IMR-90 (cell line): ENCODE measurements at regions not wholly inside any gene's neighbourhood (a gene's known extent, or its start where the extent isn't known, plus 50 kb on each side); places are given as distances from the start of the nearest gene placed in this dataset.

Experiments
- ATAC-seq: fragments of 200-7000 bp; cut with Tn5 transposase; 2 replicates; pipeline ENCODE4 v1.9.1; 2020; ENCODE audit warnings: low read depth, mild to moderate bottlenecking, moderate library complexity
- BruUV-seq: library from RNA; stranded (reverse); fragments of 400-500 nt; replicated peaks from 2 replicates; lab custom pipeline; 2021; lab: Mats Ljungman, UMichigan
- CTCF ChIA-PET: fragments of 300-600 bp; formaldehyde crosslinking; extraction: SDS; loops from one replicate; lab custom pipeline; 2021; ENCODE audit warnings: antibody characterized with exemption; lab: Yijun Ruan, JAX
- POLR2A ChIA-PET: fragments of 300-600 bp; sonication (Branson Sonifier 250); formaldehyde crosslinking; loops from one replicate; lab custom pipeline; 2022; ENCODE audit warnings: antibody characterized with exemption; ENCODE audit not compliant: unreplicated experiment; lab: Charles Lee
- DNase-seq: peaks from one replicate; pipeline ENCODE4 v3.0.0; 2013
- H2AFZ ChIP-seq: replicated peaks from 2 replicates; pipeline ENCODE3; 2013; ENCODE audit warnings: low read length, mild to moderate bottlenecking; ENCODE audit not compliant: poor library complexity
- H2AK5ac ChIP-seq: 2 replicates; pipeline ENCODE4 v1.6.1; 2013; ENCODE audit warnings: low read depth, low read length, inconsistent platforms
- H2AK9ac ChIP-seq: replicated peaks from 2 replicates; pipeline ENCODE3; 2013; ENCODE audit warnings: mild to moderate bottlenecking, low read depth, low read length, moderate library complexity; ENCODE audit not compliant: poor library complexity
- H2BK120ac ChIP-seq: 2 replicates; pipeline ENCODE4 v1.6.1; 2013; ENCODE audit warnings: low read depth, low read length, inconsistent platforms
- H2BK15ac ChIP-seq: 3 replicates; pipeline ENCODE4 v1.6.1; 2013; ENCODE audit warnings: low read depth, low read length, inconsistent platforms
- H2BK20ac ChIP-seq: 2 replicates; pipeline ENCODE4 v1.6.1; 2013; ENCODE audit warnings: low read depth, mild to moderate bottlenecking, inconsistent platforms, low read length, moderate library complexity
- H2BK5ac ChIP-seq: 2 replicates; pipeline ENCODE4 v1.6.1; 2013; ENCODE audit warnings: mild to moderate bottlenecking, low read depth, low read length, inconsistent platforms; ENCODE audit not compliant: poor library complexity, severe bottlenecking
- H3K14ac ChIP-seq: replicated peaks from 2 replicates; pipeline ENCODE4 v1.6.1; 2013; ENCODE audit warnings: low read depth, low read length, inconsistent platforms
- H3K18ac ChIP-seq: 2 replicates; pipeline ENCODE4 v1.6.1; 2013; ENCODE audit warnings: low read depth, low read length, control low read depth
- H3K23ac ChIP-seq: 2 replicates; pipeline ENCODE4 v1.6.1; 2013; ENCODE audit warnings: low read depth, low read length, inconsistent platforms
- H3K27ac ChIP-seq: 2 replicates; pipeline ENCODE4 v1.5.1; 2013; ENCODE audit warnings: mild to moderate bottlenecking, control low read depth, low read length; ENCODE audit not compliant: insufficient read depth
- H3K27me3 ChIP-seq: 2 replicates; pipeline ENCODE4 v1.6.1; 2013; ENCODE audit warnings: low read length; ENCODE audit not compliant: control insufficient read depth, insufficient read depth
- H3K36me3 ChIP-seq: 2 replicates; pipeline ENCODE4 v1.6.1; 2013; ENCODE audit warnings: low read length, mixed read lengths; ENCODE audit not compliant: control insufficient read depth, insufficient read depth
- H3K4ac ChIP-seq: 2 replicates; pipeline ENCODE4 v1.6.1; 2013; ENCODE audit warnings: low read depth, low read length, inconsistent platforms
- H3K4me1 ChIP-seq: 2 replicates; pipeline ENCODE4 v1.6.1; 2013; ENCODE audit warnings: low read length, mixed read lengths; ENCODE audit not compliant: control insufficient read depth, insufficient read depth
- H3K4me2 ChIP-seq: 2 replicates; pipeline ENCODE4 v1.6.1; 2013; ENCODE audit warnings: low read depth, mild to moderate bottlenecking, control low read depth, low read length, moderate library complexity
- H3K4me3 ChIP-seq: 2 replicates; pipeline ENCODE4 v1.5.1; 2013; ENCODE audit warnings: low read depth, mild to moderate bottlenecking, control low read depth, low read length, moderate library complexity; ENCODE audit not compliant: insufficient read depth
- H3K56ac ChIP-seq: 2 replicates; pipeline ENCODE4 v1.6.1; 2013; ENCODE audit warnings: low read length, inconsistent platforms; ENCODE audit not compliant: insufficient read depth; ENCODE audit errors: extremely low read depth
- H3K79me1 ChIP-seq, 2 experiments: 2 replicates each; pipeline ENCODE4 v1.6.1; 2013; ENCODE audit warnings: low read length in 2 of 2, inconsistent platforms in 1 of 2, low read depth in 1 of 2
- H3K9ac ChIP-seq: 2 replicates; pipeline ENCODE4 v1.6.1; 2013; ENCODE audit warnings: low read depth, low read length, control low read depth
- H3K9me1 ChIP-seq: 2 replicates; pipeline ENCODE4 v1.6.1; 2013; ENCODE audit warnings: low read length, inconsistent platforms; ENCODE audit not compliant: insufficient read depth
- H3K9me3 ChIP-seq: 2 replicates; pipeline ENCODE4 v1.6.1; 2013; ENCODE audit warnings: low read length; ENCODE audit not compliant: control insufficient read depth, insufficient read depth
- H4K20me1 ChIP-seq: 2 replicates; pipeline ENCODE4 v1.6.1; 2013; ENCODE audit warnings: low read length, inconsistent platforms; ENCODE audit not compliant: insufficient read depth
- H4K5ac ChIP-seq: 2 replicates; pipeline ENCODE4 v1.6.1; 2013; ENCODE audit warnings: mild to moderate bottlenecking, low read depth, low read length, control low read depth
- H4K8ac ChIP-seq, 2 experiments: 2 replicates each; pipeline ENCODE4 v1.6.1; 2013; ENCODE audit warnings: low read depth in 2 of 2, low read length in 2 of 2, control low read depth in 1 of 2, inconsistent platforms in 1 of 2
- H4K91ac ChIP-seq: 2 replicates; pipeline ENCODE4 v1.6.1; 2013; ENCODE audit warnings: low read depth, low read length, inconsistent platforms; ENCODE audit not compliant: insufficient read depth
- RCOR1 ChIP-seq: IDR thresholded peaks from 2 replicates; pipeline ENCODE4 v1.6.1; 2012; ENCODE audit warnings: mild to moderate bottlenecking, low read length, improper control_type of control experiment; ENCODE audit not compliant: insufficient replicate concordance
- WGBS, 2 experiments: methylation state at CpG; one replicate each; pipeline versions ENCODE4 v1.1.5 to v1.1.7; 2013; ENCODE audit warnings: missing lambda C conversion rate in 2 of 2; ENCODE audit not compliant: insufficient read length in 1 of 2; ENCODE audit errors: extremely low coverage in 2 of 2; 5-methylcytosine and 5-hydroxymethylcytosine counted together
- dilution Hi-C: fragments of 300-500 bp; cut with HindIII; formaldehyde crosslinking; loops from one replicate; pipeline ENCODE4 v1.14.3; 2018; ENCODE audit warnings: low sequenced_read_pairs; ENCODE audit not compliant: unreplicated experiment
- in situ Hi-C: fragments of 300-500 bp; cut with MboI; formaldehyde crosslinking; loops from 3 replicates; pipeline ENCODE4 v1.14.3; 2019; ENCODE audit warnings: low sequenced_read_pairs, inconsistent platforms, mixed read lengths
- intact Hi-C: fragments of 100-400 bp; cut with micrococcal nuclease; formaldehyde crosslinking; loops from 2 replicates; pipeline ENCODE4 v1.10.0; 2022

GRCh38 chr3:196141052-196141865 lies 59.4 kb upstream of the TFRC start:
- no peaks in the 10 kb centered on the region for H4K20me1 ChIP-seq
- no peaks in the 10 kb centered on the region for H3K27me3 ChIP-seq
- ChIA-PET POLR2A (no interaction called here), CTCF (no interaction called here)
- no peak overlapping the region for H4K8ac ChIP-seq
- intact Hi-C loops: no loop called here
- no peaks in the 10 kb centered on the region for H3K9me3 ChIP-seq
- no peak overlapping the region for H2BK20ac ChIP-seq
- DNase-seq: no peak
- H3K23ac ChIP-seq: no peak overlapping the region
- H3K4me2 ChIP-seq: no peak overlapping the region
- dilution Hi-C loops: no loop called here
- no peak overlapping the region for H2BK120ac ChIP-seq
- no peak overlapping the region for H2BK15ac ChIP-seq
- no peak overlapping the region for H3K18ac ChIP-seq
- in situ Hi-C loops: no loop called here
- no peak overlapping the region for H3K4ac ChIP-seq
- H2AFZ ChIP-seq: no peak overlapping the region
- no peak overlapping the region for H4K91ac ChIP-seq
- H2AK9ac ChIP-seq: no peak overlapping the region
- H3K9me1 ChIP-seq: 0 out of 2 replicates have a peak, but pooled peaks cover 5% of the 10 kb centered on the region
- no peak overlapping the region for H3K56ac ChIP-seq
- WGBS, 2 experiments: 88% methylated on average over 3 of the region's 15 CpGs; no CpG with 5 or more reads in 1 of the 2 experiments
- H3K4me3 ChIP-seq: no peak overlapping the region
- no peak for ATAC-seq
- peaks cover 12% of the 10 kb centered on the region for H3K4me1 ChIP-seq
- H3K27ac ChIP-seq: no peak overlapping the region
- no peak overlapping the region for H3K9ac ChIP-seq
- no peak overlapping the region for H2BK5ac ChIP-seq
- no peak overlapping the region for H3K14ac ChIP-seq
- no peak overlapping the region for H2AK5ac ChIP-seq
- no TSS peak for BruUV-seq
- no peak overlapping the region for H4K5ac ChIP-seq
- TF ChIP-seq RCOR1: no peak
- H3K79me1 ChIP-seq: no peaks in the 10 kb centered on the region
- H3K36me3 ChIP-seq: no peaks in the 10 kb centered on the region
